IPS-15b (cell line): ENCODE measurements at regions not wholly inside any gene's neighbourhood (a gene's known extent, or its start where the extent isn't known, plus 50 kb on each side); places are given as distances from the start of the nearest gene placed in this dataset.

Experiments used
- H3K27me3 ChIP-seq: one replicate; pipeline ENCODE4 v1.6.1; 2013; ENCODE audit warnings: low read length; ENCODE audit not compliant: control insufficient read depth, insufficient read depth
- H3K36me3 ChIP-seq: one replicate; pipeline ENCODE4 v1.6.1; 2013; ENCODE audit warnings: low read length; ENCODE audit not compliant: control insufficient read depth, insufficient read depth
- H3K4me1 ChIP-seq: one replicate; pipeline ENCODE4 v1.6.1; 2013; ENCODE audit warnings: mild to moderate bottlenecking, low read length; ENCODE audit not compliant: control insufficient read depth, insufficient read depth
- H3K4me3 ChIP-seq: one replicate; pipeline ENCODE4 v1.5.1; 2013; ENCODE audit warnings: low read depth, low read length
- H3K9ac ChIP-seq: one replicate; pipeline ENCODE4 v1.6.1; 2013; ENCODE audit warnings: low read depth, mild to moderate bottlenecking, low read length
- H3K9me3 ChIP-seq: one replicate; pipeline ENCODE4 v1.6.1; 2013; ENCODE audit warnings: mild to moderate bottlenecking, low read length; ENCODE audit not compliant: control insufficient read depth, insufficient read depth

GRCh38 chr17:73824321-73824720 is 180.1 kb upstream of the SDK2 start:
- H3K27me3 ChIP-seq = peaks cover 31% of the 10 kb centered on the region
- H3K9me3 ChIP-seq = no peaks in the 10 kb centered on the region

GRCh38 chr17:73826181-73826871 is 182.1 kb upstream of the SDK2 start:
- H3K27me3 ChIP-seq = peaks cover 33% of the 10 kb centered on the region
- H3K9ac ChIP-seq = no peak overlapping the region
- no peak overlapping the region for H3K4me3 ChIP-seq
- H3K9me3 ChIP-seq = no peaks in the 10 kb centered on the region
- H3K36me3 ChIP-seq = no peaks in the 10 kb centered on the region
- peaks cover 23% of the 10 kb centered on the region for H3K4me1 ChIP-seq

More at GRCh38 chr17:73824321-73824720, 180.1 kb upstream of the SDK2 start:
- Histone ChIP-seq H3K36me3 (no peaks in the 10 kb centered on the region), H3K9ac (no peak overlapping the region), H3K4me3 (no peak overlapping the region), H3K4me1 (peaks cover 23% of the 10 kb centered on the region)

GRCh38 chr17:73826872-73827228 is 182.6 kb upstream of the SDK2 start:
- peaks cover 18% of the 10 kb centered on the region for H3K4me1 ChIP-seq
- H3K9me3 ChIP-seq = no peaks in the 10 kb centered on the region
- peaks cover 30% of the 10 kb centered on the region for H3K27me3 ChIP-seq
- H3K9ac ChIP-seq = no peak overlapping the region
- no peaks in the 10 kb centered on the region for H3K36me3 ChIP-seq
- H3K4me3 ChIP-seq = no peak overlapping the region

GRCh38 chr17:73827627-73828291 is 183.5 kb upstream of the SDK2 start:
- Histone ChIP-seq H3K4me3 (no peak overlapping the region), H3K36me3 (no peaks in the 10 kb centered on the region), H3K9ac (no peak overlapping the region), H3K27me3 (peaks cover 23% of the 10 kb centered on the region), H3K4me1 (peaks cover 18% of the 10 kb centered on the region), H3K9me3 (no peaks in the 10 kb centered on the region)

DNA sequence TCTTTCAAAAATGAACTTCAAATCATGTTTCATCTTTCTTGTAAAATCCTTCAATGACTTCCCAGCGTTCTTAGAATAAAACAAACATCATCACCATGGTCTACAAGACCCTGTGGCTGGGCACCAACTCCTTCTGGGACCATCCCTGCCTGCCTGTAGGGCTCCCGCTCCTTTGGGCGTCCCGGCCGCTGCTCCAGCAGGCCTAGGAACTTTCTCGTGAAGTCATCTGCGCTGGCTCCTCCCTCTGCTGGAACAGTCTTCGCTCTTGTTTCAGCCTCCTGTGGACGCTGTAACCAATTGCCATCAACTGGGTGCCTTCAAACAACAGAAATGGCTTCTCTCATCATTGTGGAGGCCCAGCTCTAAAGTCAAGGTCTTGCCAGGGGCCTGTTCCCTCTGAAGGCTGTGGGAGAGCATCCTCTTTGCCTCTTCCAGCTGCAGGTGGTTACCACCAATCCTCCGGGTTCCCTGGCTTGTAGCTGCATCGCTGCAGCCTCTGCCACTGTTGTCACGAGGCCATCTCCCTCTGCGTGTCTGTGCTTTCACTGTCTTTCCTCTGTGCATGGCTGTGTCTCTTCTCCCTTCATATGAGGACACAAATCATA is 185.5 kb upstream of the SDK2 start:
- H3K27me3 ChIP-seq = peaks cover 14% of the 10 kb centered on the region
- H3K9me3 ChIP-seq = no peaks in the 10 kb centered on the region
- peaks cover 18% of the 10 kb centered on the region for H3K4me1 ChIP-seq
- no peak overlapping the region for H3K9ac ChIP-seq
- H3K36me3 ChIP-seq = no peaks in the 10 kb centered on the region
- H3K4me3 ChIP-seq = no peak overlapping the region

DNA sequence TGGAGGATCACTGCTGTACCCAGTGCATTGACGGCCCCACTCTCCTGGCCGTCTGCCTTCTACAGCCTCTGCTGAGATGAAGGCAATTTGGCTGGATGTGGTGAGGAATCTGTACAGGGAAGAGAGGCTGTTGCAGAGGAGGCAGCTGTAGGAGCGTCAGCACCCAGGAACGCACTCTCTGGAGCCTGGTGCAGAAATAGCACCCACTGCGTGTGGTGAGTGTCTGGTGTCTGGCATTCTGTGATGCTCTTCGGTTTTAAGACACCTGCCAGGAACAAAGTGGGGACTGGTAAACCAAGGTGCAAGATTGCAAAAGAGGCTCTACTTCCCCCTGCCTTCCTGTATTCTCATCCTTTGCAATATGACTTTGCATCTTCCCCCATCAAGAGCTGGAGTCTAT is 187.5 kb upstream of the SDK2 start:
- Histone ChIP-seq H3K36me3 (no peaks in the 10 kb centered on the region), H3K9ac (no peak overlapping the region), H3K27me3 (peaks cover 11% of the 10 kb centered on the region), H3K4me1 (peaks cover 18% of the 10 kb centered on the region), H3K4me3 (no peak overlapping the region), H3K9me3 (no peaks in the 10 kb centered on the region)

GRCh38 chr17:73833775-73834488 is 189.7 kb upstream of the SDK2 start:
- Histone ChIP-seq H3K4me3 (no peak overlapping the region), H3K9ac (no peak overlapping the region), H3K36me3 (no peaks in the 10 kb centered on the region), H3K27me3 (peaks cover 5% of the 10 kb centered on the region), H3K4me1 (peaks cover 4% of the 10 kb centered on the region), H3K9me3 (no peaks in the 10 kb centered on the region)

DNA sequence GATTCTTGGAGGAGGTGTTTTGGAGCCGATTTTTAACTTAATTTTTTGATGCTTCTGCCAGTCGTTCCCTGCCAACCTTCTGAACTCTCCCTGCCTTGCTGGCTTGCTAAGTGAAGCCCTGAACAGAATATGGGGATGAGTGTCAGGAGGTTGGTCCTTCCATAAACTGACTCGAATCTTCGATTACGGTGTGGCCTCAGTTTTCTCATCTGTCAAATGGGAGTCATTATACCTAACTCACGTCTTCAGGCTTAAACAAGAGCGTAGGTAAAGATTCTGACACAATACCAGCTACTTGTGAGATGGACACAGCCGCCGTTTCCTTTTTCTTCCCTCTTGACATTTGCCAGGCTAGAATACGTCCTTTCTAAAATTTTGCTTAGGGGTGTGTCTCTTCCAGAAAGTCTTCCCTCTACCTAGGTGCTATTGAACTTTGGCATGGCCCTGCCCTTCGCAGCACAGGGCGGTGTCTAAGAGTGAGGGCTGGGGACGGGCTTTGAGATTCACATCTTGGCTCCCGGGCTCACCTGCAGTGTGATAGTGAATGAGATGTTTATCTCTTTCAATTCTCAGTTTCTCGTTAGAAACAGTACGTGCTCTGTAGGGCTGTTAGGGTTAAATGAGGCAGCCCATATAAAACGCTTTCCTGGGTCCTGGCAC is 190.6 kb upstream of the SDK2 start:
- peaks cover 5% of the 10 kb centered on the region for H3K27me3 ChIP-seq

DNA sequence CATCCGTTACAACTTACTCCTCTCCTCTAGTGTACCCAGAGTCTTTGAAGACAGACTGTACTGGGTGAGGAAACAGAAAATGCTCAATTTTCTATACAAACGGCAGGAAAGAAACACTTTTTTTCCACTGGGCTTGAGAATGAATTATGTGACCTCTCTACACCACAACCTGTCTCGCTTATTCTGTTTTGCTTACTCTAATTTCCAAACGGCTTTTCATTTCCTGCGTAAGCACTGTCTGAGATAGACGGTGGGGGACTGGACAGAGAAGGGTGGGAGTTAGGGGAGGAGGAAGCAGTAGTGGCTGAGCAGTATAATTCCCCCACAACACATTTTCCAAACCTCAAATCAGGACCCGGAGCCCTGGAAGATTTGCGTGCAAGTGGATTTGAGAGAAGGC is 191.4 kb upstream of the SDK2 start:
- H3K4me1 ChIP-seq = no peaks in the 10 kb centered on the region

More for the DNA sequence above, 190.6 kb upstream of the SDK2 start:
- H3K4me3 ChIP-seq = no peak overlapping the region
- no peaks in the 10 kb centered on the region for H3K9me3 ChIP-seq
- no peaks in the 10 kb centered on the region for H3K36me3 ChIP-seq
- H3K4me1 ChIP-seq = peaks cover 3% of the 10 kb centered on the region
- H3K9ac ChIP-seq = no peak overlapping the region

GRCh38 chr17:73838815-73839214 is 194.6 kb upstream of the SDK2 start:
- no peaks in the 10 kb centered on the region for H3K27me3 ChIP-seq
- H3K4me3 ChIP-seq = no peak overlapping the region
- no peaks in the 10 kb centered on the region for H3K4me1 ChIP-seq
- no peaks in the 10 kb centered on the region for H3K9me3 ChIP-seq
- no peaks in the 10 kb centered on the region for H3K36me3 ChIP-seq
- H3K9ac ChIP-seq = no peak overlapping the region

More for the DNA sequence above, 191.4 kb upstream of the SDK2 start:
- Histone ChIP-seq H3K36me3 (no peaks in the 10 kb centered on the region), H3K9ac (no peak overlapping the region), H3K4me3 (no peak overlapping the region), H3K27me3 (peaks cover 2% of the 10 kb centered on the region), H3K9me3 (no peaks in the 10 kb centered on the region)

- no peak overlapping the region for H3K9ac ChIP-seq
- no peaks in the 10 kb centered on the region for H3K9me3 ChIP-seq
- H3K4me1 ChIP-seq = no peaks in the 10 kb centered on the region
- no peaks in the 10 kb centered on the region for H3K27me3 ChIP-seq
- no peak overlapping the region for H3K4me3 ChIP-seq
- H3K36me3 ChIP-seq = no peaks in the 10 kb centered on the region
These were observed 196.6 kb upstream of the SDK2 start for GRCh38 chr17:73840829-73841228.
